ENCODE measurements at regions not wholly inside any gene's neighbourhood (a gene's known extent, or its start where the extent isn't known, plus 50 kb on each side); places are given as distances from the start of the nearest gene placed in this dataset.

DNA sequence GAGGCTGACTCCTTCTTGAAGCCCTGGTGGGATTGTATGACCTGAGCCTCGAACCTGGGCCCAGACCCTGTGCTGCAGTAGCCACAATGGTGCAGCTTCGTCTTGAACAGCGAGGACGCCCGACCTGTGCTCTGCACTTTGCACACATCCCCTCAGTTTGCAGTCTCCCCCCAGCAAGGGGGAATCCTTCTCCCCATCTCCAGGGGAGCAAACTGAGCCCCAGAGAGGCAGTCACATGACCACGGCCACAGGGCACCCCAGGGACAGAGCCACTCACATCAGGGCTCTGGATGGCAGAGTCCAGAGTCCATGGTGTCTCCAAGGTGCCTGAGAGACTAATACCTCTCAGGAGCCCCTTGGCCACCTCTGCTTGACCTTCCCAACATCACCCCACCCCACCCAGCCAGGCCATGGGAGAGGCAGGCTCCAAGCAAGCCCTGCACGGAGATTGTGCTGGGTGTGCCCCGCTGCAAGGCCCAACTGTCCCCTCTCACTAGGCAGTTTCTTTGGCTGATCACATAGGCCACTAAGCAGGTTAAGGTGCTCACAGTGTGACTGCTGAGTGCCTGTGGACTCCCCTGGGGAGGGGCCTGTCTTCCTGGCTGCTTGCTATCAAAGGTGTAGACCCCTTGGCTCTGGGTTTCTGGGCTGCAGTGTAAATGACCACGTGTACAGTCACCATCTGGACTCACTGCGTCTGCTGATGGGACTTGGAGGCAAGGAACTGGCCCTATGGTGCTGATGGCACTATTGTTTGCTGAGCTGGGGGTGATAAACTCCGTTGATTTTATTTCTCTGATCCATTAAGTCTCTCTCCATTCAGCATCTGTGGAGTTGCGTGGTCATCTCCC lies 398.1 kb downstream of the MATN1 start:
- DNase-seq = no peak

DNA sequence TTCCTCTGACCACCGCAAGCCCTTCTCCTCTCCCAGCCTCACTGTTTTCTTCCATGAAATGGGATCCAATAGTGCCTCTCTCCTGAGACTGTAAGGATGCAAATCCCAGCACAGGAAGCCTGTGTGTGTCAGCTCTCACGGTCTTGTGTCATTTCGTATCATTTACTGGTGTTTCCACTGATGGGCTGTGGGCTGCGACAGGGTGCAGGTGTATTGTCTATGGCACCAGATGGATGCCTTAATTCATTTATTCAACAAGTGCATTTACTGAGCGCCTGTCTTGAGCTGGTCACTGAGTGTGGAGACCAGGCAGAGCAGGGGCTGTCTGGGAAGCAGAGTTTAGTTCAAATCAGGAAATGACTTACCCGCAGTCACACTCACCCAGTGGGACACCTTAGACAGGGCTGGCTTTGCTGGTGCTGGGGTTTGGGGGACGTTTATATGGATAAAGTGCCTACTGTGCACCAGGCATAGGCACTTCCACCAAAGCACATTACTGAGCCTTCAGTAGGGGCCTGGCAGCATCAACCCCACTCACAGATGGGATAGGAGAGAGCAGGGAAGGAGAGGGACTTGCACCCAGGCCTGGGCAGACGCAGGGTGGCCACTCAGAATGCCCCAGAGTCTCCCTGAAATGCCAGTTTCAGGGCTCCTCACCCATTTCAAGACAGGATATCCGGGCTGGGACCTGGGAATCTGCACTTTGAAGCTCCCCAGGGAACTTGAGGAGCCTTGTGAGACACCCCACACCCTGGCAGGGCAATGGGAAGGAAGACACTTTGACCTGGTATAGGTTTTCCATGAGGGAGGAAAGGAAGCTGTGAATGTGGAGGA lies 398.9 kb downstream of the MATN1 start:
- DNase-seq = no peak

DNA sequence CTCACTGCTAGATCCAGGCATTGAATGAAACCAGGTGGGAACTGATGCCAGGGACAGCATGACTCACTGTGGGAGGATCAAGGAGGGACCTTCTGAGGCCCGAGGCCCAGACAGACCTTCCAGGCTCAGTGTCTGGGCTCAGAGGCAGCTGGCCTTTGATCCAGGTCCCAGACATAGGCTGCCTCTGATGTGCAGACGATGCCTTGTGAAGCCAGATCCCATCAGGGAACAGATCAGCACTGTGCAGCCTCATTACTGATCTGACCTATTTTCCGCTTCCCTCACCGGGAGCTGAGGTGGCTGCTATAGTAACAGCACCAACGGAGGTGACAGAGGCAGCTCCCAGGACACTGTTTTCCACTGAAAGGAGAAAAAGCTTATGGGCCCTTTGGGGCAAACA lies 399.5 kb downstream of the MATN1 start:
- no peak for DNase-seq

DNA sequence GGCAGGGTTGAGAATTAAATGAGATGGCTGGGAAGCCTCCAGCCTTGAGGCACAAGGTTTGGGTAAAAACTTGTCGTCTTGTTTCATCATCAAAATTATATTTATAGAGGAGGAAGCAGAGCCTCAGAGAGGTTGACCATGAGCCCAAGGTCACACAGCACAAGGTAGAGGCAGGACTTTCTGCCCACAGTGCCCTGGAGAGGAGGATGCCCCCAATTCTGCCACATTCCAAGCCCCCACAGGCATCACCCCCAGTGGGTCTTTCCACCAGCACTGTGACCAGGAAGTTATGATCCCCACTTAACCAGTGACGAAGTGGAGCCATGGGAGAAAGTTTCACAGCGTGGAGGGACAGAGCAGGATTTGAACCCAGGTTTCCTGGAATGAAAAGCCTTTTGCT lies 400.0 kb downstream of the MATN1 start:
- DNase-seq = no peak

DNA sequence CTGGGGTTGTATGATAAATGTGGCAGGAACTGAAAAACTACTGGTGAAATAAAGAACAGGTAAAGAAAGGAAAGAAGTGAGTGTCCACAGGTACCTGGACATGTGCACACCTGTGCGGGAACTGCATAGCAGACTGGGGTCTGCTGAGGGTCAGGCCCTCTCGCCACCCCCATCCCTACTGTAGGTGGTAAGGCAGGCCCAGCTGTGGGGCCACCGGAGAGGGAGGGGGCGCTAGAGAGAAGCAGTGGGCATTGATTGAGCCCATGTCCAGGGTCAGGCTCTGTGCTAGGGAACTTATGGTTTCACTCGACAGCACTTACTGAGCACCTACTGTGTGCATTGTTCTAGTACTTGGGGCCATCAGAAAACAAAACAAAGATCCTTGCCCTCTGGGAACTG lies 400.5 kb downstream of the MATN1 start:
- DNase-seq = no peak

DNA sequence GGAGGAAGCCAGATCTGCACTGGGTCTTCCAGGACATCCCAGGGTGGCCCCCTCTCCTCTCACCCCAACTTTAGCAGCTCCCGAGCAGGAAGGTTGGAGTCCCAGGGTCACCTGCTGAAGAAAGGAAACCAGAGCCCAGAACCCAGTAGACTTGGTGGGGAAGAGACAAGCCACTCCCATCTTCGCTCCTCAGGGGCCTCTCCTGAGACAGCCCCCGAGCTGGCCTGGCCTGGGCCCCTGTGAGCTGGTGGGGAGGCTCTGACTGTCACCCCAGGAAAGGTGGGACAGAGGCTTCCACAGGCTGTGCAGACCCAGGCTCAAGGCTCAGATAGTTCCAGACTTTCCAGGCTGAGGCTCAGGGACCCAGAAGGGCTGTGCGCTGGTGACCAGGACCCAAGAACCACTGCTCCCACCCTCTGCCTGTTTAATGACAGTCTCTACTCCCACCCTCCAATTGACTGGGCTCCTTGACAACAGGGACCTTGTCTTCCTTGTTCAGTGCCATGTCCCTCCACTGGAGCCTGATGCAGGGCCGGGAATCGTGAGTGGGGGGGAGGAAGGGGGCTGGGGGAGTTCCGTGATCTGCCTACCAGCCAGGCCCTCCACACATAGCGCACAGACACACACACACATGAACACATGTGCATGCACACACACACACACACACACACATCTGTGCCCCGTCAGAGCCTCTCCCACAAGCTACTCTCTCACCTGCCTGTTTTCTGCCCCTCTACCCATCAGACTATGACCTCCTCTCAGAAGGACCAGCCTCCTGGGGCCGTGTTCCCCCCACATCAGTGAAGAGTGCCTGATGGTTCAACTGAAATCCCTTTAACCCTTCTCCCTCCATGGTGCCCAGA lies 401.2 kb downstream of the MATN1 start:
- no peak for DNase-seq

DNA sequence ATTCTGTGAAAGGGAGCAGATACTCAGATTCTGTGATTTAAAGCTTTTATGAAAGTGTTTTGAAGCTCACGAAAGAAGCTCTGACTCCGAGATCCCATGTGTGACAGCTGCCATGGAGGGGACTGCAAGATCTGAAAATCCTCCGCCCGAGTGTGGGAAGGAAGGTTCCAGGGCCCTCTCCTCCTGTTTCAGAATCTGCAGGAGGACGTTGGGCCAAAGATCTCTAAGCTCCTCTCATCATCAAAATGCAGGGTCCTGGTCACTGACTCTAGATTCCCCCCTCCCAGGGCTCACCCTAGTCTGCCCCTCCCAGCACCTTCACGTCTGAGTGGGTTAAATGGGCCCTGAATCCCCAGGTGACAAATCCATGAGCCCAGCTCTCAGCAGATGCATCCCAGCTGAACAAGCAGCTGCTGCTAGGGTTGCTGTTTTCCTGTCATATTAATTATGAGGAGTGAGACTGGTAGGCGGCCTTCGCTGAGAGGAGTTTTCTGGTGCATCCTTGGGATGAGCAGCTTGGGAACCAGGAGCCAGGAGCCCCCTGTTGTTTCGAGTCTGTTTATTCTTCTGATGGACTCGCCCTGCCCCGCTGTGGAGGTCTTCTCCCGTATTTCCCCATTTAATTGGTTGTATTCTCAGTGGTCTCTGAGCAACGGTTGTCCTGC lies 402.0 kb downstream of the MATN1 start:
- DNase-seq = no peak

DNA sequence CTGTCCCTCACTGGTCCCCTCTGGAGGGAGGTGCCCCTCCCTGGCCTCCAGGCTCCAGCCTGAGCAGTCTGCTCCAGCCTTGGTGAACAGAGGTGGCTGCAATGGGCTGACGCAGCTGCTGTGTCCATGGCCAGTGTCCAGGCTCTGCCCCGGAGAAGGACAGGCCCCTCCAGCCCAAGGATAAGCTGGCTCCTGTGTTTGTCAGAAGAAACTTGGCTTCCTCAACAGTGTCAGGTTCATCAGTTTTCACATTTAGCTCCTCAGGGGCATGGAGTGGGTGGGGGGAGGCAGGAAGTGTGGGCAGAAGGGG lies 402.8 kb downstream of the MATN1 start:
- no peak for DNase-seq

DNA sequence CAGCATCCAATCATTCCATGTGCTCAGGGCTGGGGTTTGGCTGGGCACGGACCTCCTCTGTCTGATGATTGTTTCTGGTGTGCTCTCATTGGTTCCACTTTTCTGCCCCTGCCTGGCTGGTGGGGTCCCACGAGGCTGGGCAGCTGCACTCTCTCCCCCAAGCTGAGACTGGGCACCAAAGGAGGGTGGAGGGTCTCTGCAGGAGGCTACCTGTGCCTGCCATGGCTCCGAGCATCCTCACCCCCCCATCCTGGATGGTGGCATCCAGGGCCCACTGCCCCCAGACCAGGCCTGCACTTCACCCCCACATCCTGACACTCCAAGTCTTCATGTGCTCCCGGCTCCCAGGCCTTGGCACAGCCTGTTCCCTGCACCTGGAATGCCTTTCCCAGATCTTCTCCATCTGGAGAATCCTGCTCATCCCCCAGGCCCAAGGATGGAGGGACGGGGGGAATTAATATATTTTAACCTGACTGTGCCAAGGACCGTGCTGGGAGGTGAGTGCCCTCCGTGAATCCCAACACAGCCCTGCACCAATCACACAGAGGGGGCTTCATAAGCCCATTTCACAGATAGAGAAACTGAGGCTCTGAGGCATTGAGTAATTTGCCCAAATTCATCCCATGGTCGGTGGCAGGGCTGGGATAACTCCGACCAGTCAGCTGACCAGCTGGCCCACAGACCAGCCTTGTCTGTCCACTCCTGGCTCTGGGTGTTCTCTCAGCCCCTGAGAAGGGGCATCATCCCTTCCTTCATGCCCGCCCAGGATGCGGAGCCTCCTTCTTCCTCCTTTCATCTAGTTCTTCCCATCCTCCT lies 403.4 kb downstream of the MATN1 start:
- no peak for DNase-seq

DNA sequence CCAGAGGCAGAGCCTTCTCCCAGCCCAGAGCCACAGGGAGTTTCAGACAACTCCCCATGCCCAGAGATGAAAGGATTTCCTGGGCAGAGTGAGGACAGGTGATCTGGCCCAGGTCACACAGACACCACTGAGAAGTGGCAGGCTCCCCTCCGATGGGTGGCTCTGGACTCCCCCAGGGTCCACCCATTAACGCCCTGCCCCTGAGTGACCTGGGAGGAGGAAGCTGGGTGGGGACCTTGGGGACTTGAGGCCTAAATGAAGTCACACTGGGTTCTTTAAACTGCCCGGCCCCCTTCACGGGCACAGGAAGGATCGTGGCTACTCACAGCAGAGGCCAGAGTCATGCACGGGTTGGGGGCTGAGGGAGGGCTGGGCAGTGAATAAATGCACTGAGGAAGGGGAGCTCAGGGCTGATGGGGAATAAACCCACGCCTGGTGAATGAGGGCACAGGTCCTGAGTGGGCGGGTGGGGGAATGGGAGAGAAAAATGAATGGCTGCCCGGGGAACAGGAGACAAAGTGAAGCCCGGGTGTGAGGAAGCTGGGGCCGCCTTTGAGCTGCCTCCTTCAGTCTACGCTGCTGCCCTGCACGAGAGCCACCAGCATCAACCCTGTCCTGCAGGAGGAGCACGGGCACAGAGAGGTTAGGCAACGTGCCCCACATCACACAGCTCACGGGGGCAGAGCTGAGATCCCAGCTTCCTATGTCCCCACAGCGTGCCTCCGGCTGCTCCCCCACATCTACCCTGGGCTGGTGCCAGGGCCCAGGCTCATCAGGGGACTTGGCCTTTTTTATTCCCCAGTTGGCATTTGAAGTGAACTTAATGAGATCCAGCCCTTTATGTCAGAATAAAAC lies 404.3 kb downstream of the MATN1 start:
- no peak for DNase-seq

DNA sequence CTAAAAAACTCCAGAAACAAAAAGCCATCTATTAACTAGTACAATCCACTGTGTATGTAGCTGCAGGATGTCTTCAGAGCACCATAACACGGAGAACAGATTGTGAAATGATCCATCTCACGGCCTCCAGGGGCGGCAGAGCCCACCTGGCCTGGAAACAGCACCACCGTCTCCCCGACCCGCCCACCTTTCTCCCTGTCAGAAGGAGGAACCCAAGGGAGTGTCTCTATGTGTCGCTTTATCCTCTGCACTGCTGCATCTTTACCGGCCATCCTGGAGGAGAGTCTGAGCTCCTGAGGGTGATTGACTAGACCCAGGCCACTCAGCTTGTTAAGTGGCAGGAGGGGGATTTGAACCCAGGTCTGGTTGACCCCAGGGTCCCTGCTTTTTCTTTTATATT lies 405.0 kb downstream of the MATN1 start:
- no peak for DNase-seq

DNA sequence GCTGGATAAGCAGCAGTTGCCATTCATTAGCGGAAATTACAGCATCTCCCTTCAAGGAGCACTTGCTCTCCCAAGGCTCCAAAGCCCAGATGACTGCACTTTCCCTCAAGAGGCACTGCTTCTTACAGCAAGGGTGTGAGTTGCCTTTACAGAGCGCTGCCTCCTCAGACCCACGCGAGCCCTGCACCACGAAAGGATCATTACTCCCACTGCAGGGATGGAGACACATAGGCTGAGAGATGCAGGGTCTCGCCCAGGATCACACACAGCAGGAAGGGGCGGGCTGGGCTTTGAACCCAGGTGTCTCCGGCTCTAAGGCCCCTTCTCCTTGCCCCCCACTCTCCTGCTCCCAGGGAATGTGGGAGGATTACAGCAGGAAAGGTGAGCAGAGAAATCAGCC lies 405.5 kb downstream of the MATN1 start:
- no peak for DNase-seq

DNA sequence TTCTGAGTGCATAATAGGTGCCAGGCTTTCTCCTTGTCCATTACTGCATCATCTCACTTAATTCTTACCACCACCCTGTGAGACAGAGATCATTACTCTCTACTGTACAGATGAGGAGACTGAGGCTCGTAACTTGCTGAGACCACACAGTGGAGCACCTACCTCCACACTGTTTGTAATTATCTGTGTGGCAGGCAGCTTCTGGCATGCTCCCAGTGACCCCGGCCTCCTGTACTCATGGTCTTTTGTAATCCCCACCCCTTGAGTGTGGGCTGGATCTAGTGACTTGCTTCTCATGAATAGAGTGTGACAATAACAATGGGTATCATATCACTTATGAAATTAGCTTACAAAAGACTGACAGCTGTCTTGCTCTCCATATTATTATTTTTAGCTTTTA lies 407.3 kb downstream of the MATN1 start:
- no peak for DNase-seq

DNA sequence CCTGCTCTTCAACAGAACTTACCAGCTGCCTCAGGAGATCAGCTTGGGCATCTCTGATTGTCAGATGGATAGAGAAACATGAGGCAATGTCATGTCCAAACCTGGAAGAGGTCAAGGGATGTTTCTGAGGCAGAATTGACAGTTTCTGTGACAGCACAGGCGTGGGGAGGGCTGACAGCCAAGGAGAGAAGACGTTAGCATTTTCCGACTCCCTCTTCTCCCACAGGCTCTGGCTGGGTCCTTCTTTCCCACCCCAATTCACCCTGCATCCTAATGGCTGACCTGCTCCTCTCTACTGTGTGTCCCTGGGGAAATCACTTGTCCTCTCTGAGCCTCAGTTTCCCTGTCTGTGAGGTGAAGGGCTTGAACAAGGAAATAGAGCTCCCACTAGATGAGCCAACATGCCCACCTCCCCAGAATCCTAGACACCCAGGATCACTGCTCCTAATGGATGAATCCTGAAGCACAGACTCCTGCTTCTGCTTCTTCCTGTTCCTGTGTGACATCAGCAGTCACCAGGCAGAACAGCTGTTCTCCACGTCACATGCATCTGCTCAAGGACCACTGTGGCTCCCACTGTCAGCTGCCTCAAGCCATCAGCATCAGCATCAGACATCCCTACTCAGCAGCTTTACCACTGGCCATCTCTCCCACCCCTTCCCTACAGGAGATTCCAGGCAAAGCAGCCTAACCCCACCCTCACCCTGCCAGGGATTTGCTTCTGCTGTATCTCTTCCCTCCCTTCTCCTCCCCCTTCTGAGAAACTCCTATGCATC lies 408.0 kb downstream of the MATN1 start:
- DNase-seq = no peak

DNA sequence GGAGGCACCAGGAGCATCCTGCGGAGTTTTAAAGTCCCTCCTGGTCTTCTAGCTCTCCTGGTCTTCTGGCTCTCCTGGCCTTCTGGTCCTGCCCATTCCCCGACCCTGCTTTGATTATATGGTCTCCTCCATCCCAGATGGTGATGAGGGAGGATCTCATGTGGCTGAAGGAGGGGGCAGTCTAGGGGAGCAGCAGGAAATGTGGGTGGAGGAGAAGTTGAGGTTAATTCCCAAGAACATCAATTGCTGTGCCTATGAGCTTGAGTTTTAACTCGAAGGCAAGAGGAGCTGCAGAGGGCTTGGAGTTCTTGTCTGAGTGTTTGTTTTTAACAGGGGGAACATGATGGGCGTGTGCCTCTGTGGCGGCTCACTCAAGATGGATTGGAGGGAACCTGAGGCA lies 408.8 kb downstream of the MATN1 start:
- DNase-seq = no peak

DNA sequence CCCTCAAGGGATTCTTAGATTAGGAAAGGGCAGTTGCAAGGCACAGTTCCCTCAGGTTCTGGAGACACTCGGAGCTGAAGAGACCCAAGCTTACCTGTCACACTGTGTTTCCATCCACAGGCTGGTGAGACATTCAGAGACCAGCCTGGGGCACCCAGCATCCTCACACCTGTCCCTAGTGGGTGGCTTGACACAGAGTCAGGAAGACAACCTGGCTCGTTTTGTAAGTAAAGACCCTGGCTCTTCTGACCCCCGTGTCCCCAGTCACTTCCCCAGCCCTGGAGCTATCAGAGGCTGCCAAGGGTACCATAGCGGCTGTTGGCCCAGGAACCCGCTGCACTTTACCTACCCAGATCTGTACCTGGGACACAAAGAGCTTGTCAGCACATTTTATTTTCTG lies 409.8 kb downstream of the MATN1 start:
- DNase-seq = no peak

DNA sequence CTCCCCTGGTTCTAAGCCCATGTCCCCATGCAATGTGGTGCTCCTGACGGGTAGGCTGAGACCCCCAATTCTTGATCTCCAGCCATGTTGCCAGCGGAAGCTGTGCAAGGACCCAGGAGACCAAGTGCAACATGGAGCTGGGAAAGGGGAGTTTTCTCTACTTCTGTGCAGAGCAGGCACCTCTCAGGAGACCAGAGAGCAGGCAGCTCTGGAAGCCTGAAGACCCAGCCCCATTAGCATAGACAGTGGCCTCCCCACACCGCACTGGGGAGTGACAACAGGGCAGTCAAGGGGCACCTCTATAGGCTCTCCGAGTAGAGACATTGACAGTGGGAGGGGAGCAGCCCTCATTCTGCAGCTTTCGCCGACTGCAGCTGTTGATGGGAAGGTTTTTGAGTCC lies 410.2 kb downstream of the MATN1 start:
- DNase-seq = no peak

DNA sequence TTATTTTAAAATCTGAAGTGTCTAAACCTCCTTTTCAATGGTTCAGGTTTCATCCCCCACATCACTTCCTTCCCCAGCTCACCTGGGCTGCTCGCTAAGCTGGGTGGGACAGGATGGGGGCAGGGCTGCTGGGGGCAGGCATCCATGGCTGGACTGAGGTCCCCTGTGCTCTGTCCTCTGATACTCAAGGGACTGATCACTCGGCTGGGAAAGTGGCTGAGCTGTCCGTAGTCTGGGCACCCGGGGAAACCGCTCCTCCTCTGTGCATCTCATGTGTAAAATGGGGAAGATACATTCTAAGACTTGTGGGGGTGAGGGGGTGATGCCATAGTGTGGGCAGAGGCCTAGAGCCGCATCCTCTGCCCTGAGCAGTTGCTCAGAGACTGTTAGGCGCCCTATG lies 411.2 kb downstream of the MATN1 start:
- no peak for DNase-seq

DNA sequence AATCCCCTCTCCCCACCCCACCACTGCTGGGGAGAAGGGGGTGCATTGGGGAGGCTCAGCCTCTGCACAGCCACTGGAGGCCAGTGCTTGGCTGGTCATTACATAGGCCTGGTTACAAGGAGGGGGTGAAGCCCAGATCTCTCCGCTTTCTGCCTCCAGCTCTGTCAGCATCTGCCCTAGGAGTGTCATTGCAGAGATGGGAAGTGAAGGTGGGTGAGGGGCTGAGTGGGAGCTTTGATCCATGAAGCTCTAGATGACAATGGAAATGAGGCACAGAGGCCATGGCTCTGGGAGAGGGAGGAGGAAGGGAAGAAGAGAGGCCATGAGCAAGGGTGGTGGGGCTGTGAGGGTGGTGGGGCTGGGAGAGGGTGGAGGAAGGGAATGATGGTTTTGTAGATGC lies 411.6 kb downstream of the MATN1 start:
- no peak for DNase-seq
